ENCODE measurements at regions not wholly inside any gene's neighbourhood (a gene's known extent, or its start where the extent isn't known, plus 50 kb on each side); places are given as distances from the start of the nearest gene placed in this dataset.
"Not testable (repeated sequence)": the region's sequence is repeated elsewhere in the genome, so short reads cannot be mapped to it uniquely, and the experiment has no call there.

DNA sequence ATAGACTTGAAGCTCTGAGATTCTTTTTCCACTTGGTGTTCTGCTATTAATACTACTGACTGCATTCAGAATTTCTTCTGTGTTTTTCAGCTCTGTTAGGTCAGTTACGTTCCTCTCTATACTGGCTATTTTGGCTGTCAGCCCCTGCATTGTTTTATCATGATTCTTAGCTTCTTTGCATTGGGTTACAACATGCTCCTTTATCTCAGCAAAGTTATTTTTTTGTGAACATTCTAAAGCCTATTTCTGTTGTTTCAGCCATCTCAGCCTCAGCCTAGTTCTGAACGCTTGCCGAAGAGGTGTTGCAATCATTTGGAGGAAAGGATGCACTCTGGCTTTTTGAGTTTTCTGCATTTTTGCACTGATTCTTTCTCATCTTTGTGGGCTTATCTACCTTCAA lies 201.5 kb upstream of the GNAI1 start:
- Histone ChIP-seq H3K27ac (no peak overlapping the region), H3K4me1 (replicated peaks in 1 of 2) (no peaks in the 10 kb centered on the region), H3K4me3 (no peak overlapping the region)
- ATAC-seq (replicated peaks in 6 of 8) = no peak
- in situ Hi-C loops (cut with MboI; ENCODE audit: low pct_unique_long_range_greater_than_20kb in 2 of 9, low sequenced_read_pairs in 9 of 9, unreplicated experiment in 9 of 9) = no loop called here
- 0 to 100% (median 90%) methylated on average over 1 to 3 of the region's 3 CpGs; no CpG with 5 or more reads in 1 of the 10 experiments for WGBS, 10 experiments

DNA sequence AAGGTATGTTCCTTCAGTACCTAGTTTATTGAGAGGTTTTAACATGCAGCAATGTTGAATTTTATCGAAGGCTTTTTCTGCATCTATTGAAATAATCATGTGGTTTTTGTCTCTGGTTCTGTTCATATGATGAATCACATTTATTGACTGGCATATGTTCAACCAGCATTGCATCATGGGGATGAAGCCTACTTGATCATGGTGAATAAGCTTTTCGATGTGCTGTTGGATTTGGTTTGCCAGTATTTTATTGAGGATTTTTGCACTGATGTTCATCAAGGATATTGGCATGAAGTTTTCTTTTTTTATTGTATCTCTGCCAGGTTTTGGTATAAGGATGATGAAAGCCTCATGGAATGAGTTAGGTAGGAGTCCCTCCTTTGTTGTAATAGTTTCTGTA lies 204.0 kb upstream of the GNAI1 start:
- ATAC-seq (replicated peaks in 6 of 8) = no peak
- no peaks in the 10 kb centered on the region for H3K4me1 ChIP-seq (replicated peaks in 1 of 2)
- H3K27ac ChIP-seq = no peak overlapping the region
- H3K4me3 ChIP-seq = no peak overlapping the region
- 0 to 100% (median 67%) methylated on average over 1 to 2 of the region's 2 CpGs; no CpG with 5 or more reads in 1 of the 10 experiments for WGBS, 10 experiments
- in situ Hi-C loops (cut with MboI; ENCODE audit: low pct_unique_long_range_greater_than_20kb in 2 of 9, low sequenced_read_pairs in 9 of 9, unreplicated experiment in 9 of 9) = no loop called here

DNA sequence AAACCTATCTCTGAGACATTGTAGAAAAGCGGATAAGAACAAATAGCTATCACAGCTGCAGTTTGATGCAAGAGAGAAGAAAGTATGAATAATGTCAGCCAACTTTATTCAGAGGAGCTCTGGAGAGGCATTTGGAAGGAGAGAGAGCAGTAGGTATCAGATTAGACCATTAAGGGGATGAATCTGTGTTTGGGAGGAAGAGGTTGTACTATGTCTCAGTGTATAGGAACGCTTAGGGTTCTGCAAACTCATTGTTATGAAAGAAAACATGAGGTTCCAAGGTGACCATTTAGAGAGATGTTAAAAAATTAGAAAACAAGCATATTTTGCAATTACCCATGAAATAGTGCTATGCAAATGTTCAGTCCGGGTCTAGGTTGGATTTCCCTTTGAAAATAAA lies 207.5 kb upstream of the GNAI1 start:
- in situ Hi-C loops (cut with MboI; ENCODE audit: low pct_unique_long_range_greater_than_20kb in 2 of 9, low sequenced_read_pairs in 9 of 9, unreplicated experiment in 9 of 9) = no loop called here
- no peak overlapping the region for H3K4me3 ChIP-seq
- H3K27ac ChIP-seq = no peak overlapping the region
- no peak for ATAC-seq (replicated peaks in 6 of 8)
- 21 to 100% (median 90%) methylated on average over 2 to 3 of the region's 3 CpGs for WGBS, 10 experiments
- no peaks in the 10 kb centered on the region for H3K4me1 ChIP-seq (replicated peaks in 1 of 2)

DNA sequence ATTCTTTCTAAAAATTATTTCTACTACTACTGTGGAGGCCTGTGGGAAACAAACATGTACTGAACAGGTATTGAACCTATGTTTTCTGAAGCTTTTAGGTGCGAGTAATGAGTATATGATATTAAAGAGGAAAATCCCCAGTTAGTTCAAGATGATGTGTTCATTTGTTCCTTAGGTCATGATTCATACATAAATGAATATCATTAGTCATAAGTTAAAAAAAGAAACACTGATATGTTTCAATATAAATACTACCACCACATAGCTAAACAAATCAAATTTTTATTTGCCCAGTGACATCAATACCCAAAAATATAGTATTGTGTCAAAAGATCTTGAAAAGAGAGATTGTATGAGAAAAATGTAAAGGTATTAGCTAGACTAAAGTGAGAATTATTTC lies 210.7 kb upstream of the GNAI1 start:
- WGBS, 10 experiments = 0 to 100% (median 92%) methylated on average over 1 of the region's 1 CpG; no CpG with 5 or more reads in 1 of the 10 experiments
- in situ Hi-C loops (cut with MboI; ENCODE audit: low pct_unique_long_range_greater_than_20kb in 2 of 9, low sequenced_read_pairs in 9 of 9, unreplicated experiment in 9 of 9) = no loop called here
- Histone ChIP-seq H3K4me3 (no peak overlapping the region), H3K27ac (no peak overlapping the region), H3K4me1 (replicated peaks in 1 of 2) (no peaks in the 10 kb centered on the region)
- peak in 1 of 8 experiments; percentile 32 for ATAC-seq (replicated peaks in 6 of 8)

DNA sequence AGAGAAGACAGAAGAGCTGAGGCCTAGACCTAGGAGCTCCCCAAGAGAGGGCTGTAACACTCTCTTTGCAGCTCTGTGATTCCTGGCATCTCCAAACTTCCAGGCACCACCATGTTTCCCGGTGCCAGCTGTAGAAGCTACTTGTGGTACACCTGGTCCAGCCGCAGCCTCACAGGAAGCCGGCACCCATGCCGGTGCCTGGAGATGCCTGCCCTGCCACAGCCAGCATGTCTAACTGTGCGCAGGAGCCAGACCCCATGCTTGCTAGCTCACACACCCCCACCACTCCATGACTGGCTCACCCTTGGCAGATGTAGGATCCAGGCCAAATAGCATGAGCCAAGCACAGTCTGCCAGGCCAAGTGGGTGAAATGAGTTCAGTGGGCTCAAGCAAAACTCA lies 211.7 kb upstream of the GNAI1 start:
- ATAC-seq (replicated peaks in 6 of 8) = no peak
- in situ Hi-C loops (cut with MboI; ENCODE audit: low pct_unique_long_range_greater_than_20kb in 2 of 9, low sequenced_read_pairs in 9 of 9, unreplicated experiment in 9 of 9) = no loop called here
- Histone ChIP-seq H3K4me1 (replicated peaks in 1 of 2) (no peaks in the 10 kb centered on the region), H3K4me3 (no peak overlapping the region), H3K27ac (no peak overlapping the region)
- 100% methylated on average over 3 to 4 of the region's 5 CpGs; no CpG with 5 or more reads in 8 of the 10 experiments for WGBS, 10 experiments

DNA sequence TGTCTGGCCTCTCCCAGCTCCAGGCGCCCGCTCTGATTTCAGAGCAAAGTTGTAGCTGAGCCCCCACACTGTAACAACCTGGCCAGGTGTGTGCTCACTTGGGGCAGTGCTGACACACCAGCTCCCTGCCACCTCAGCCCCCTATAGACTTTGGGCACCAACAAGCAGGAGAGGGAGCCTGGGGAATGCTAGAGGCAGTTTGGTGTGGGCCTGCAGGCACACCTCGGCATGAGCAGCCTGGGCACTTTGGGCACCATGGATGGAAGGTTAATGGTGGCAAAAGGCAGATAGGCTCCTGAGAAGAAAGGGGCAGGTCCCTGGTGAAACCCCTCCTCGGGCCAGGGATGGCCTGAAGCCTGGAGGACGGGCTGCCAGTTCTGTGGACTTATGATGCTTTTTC lies 212.7 kb upstream of the GNAI1 start:
- H3K27ac ChIP-seq = no peak overlapping the region
- no peak overlapping the region for H3K4me3 ChIP-seq
- no peaks in the 10 kb centered on the region for H3K4me1 ChIP-seq (replicated peaks in 1 of 2)
- no peak for ATAC-seq (replicated peaks in 6 of 8)
- WGBS, 10 experiments = 0 to 82% methylated on average over 1 to 4 of the region's 5 CpGs; no CpG with 5 or more reads in 8 of the 10 experiments
- in situ Hi-C loops (cut with MboI; ENCODE audit: low pct_unique_long_range_greater_than_20kb in 2 of 9, low sequenced_read_pairs in 9 of 9, unreplicated experiment in 9 of 9) = no loop called here

DNA sequence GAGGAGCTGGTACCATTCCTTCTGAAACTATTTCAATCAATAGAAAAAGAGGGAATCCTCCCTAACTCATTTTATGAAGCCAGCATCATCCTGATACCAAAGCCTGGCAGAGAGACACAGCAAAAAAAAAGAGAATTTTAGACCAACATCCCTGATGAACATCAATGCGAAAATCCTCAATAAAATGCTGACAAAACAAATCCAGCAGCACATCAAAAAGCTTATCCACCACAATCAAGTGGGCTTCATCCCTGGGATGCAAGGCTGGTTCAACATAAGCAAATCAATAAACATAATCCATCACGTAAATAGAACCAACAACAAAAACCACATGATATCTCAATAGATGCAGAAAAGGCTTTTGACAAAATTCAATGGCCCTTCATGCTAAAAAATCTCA lies 216.0 kb upstream of the GNAI1 start:
- ATAC-seq (replicated peaks in 6 of 8); H3K4me3 ChIP-seq; in situ Hi-C loops (cut with MboI; ENCODE audit: low pct_unique_long_range_greater_than_20kb in 2 of 9, low sequenced_read_pairs in 9 of 9, unreplicated experiment in 9 of 9); H3K27ac ChIP-seq; H3K4me1 ChIP-seq (replicated peaks in 1 of 2): not testable (repeated sequence)
- WGBS, 10 experiments = 0 to 100% (median 88%) methylated on average over 1 to 2 of the region's 2 CpGs; no CpG with 5 or more reads in 3 of the 10 experiments

DNA sequence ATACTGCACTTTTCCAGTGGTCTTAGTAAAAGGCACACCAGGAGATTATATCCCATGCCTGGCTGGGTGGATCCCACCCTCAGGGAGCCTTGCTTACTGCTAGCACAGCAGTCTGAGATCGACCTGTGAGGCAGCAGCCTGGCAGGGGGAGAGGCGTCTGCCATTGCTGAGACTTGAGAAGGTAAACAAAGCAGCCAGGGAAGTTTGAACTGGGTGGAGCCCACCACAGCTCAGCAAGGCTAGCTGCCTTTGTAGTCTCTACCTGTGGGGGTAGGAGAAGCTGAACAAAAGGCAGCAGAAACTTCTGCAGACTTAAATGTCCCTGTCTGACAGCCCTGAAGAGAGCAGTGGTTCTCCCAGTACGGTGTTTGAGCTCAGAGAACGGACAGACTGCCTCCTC lies 219.3 kb upstream of the GNAI1 start:
- in situ Hi-C loops (cut with MboI; ENCODE audit: low pct_unique_long_range_greater_than_20kb in 2 of 9, low sequenced_read_pairs in 9 of 9, unreplicated experiment in 9 of 9); ATAC-seq (replicated peaks in 6 of 8); H3K27ac ChIP-seq; H3K4me3 ChIP-seq; H3K4me1 ChIP-seq (replicated peaks in 1 of 2): not testable (repeated sequence)
- 30 to 83% (median 73%) methylated on average over 1 to 2 of the region's 4 CpGs; no CpG with 5 or more reads in 6 of the 10 experiments for WGBS, 10 experiments

DNA sequence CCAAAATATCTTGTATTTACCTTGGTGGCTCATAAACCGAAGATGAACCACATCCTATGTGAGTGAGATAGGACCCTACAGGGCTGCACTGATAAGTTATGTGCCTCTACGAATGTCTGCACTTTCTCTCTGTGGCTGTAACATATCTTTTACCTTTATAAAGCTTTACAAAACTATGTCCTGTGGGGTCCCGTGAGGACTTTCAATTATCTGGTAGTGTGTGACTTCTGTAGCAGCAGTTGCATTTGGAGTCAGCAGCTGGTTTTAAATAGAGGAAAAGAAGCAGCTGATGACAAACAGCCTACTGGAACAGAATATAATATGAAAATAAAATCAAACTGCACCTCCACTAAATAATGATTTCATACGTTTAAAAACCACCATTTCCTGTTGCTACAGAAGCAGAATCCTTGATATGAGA lies 222.4 kb upstream of the GNAI1 start:
- Histone ChIP-seq H3K27ac (no peak overlapping the region), H3K4me3 (no peak overlapping the region)
- WGBS, 10 experiments = 11 to 80% (median 53%) methylated on average over 1 to 4 of the region's 4 CpGs; no CpG with 5 or more reads in 1 of the 10 experiments

DNA sequence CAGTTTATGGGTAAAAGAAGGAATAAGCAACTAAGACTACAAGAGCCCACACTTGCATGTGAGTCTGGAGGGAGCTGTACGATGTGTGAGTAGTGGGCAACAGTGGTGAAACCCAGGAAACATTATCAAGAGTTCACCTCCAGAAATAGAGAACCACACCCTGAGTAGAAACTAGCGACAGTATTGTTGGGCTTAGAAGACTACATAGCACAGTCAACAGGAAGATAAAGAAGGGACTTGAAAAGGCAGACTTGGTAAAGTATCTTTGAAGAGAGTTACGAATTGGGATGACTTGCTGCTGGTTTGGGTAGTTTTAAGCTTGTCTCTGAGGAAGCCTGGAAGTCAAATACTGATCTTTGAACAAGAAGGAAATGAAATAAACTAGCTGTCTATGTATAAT lies 223.2 kb upstream of the GNAI1 start:
- Histone ChIP-seq H3K27ac (no peak overlapping the region), H3K4me1 (replicated peaks in 1 of 2) (peaks cover 0 to 4% of the 10 kb centered on the region in 2 donors), H3K4me3 (no peak overlapping the region)
- 0 to 100% (median 90%) methylated on average over 1 to 3 of the region's 3 CpGs; no CpG with 5 or more reads in 2 of the 10 experiments for WGBS, 10 experiments
- in situ Hi-C loops (cut with MboI; ENCODE audit: low pct_unique_long_range_greater_than_20kb in 2 of 9, low sequenced_read_pairs in 9 of 9, unreplicated experiment in 9 of 9) = no loop called here
- ATAC-seq (replicated peaks in 6 of 8) = no peak

More for the DNA sequence above, 222.4 kb upstream of the GNAI1 start:
- in situ Hi-C loops (cut with MboI; ENCODE audit: low pct_unique_long_range_greater_than_20kb in 2 of 9, low sequenced_read_pairs in 9 of 9, unreplicated experiment in 9 of 9) = no loop called here
- peak in 1 of 8 experiments; percentile 38 for ATAC-seq (replicated peaks in 6 of 8)
- H3K4me1 ChIP-seq (replicated peaks in 1 of 2) = peaks cover 0 to 4% of the 10 kb centered on the region in 2 donors

DNA sequence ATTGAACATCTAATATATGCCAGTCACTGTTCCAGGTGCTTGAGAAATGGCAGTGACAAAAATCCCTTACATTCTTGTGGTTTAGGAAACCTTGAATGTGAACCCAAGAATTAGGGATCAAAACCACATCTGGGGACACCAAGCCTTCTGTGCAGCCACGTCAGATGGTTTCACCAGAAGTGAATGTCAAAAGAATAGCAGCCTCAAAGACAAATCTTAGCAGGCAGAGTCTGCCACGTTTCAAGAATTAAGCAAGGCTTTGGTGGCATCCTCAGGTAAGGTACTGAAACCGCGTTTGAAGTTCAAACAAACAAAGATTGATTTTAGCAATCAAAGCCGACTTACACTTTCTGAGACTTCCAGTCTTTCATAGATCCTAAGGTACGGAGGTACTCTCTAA lies 225.5 kb upstream of the GNAI1 start:
- WGBS, 10 experiments = 23 to 100% (median 87%) methylated on average over 1 to 6 of the region's 6 CpGs; no CpG with 5 or more reads in 2 of the 10 experiments
- in situ Hi-C loops (cut with MboI; ENCODE audit: low pct_unique_long_range_greater_than_20kb in 2 of 9, low sequenced_read_pairs in 9 of 9, unreplicated experiment in 9 of 9) = no loop called here
- peaks cover 0 to 4% of the 10 kb centered on the region in 2 donors for H3K4me1 ChIP-seq (replicated peaks in 1 of 2)
- H3K27ac ChIP-seq = no peak overlapping the region
- no peak for ATAC-seq (replicated peaks in 6 of 8)
- H3K4me3 ChIP-seq = no peak overlapping the region

DNA sequence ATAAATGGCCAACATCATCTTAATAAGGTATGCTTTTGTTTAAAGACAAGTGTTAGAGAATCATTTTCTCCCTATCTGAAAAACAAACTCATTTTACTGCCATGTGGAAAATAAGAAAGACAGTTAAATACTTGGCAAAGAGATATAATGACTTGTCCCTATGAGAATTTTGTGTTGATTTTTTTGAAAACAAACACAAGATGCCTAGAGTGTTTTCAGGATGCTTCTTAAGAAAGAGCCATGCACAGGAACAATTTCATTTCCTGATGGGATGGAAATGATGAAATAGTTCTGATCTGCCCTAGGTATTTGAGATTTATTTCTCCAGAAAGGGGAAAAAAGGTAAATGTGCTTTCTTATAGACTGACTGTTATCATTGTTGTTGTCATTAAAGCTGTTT lies 237.5 kb upstream of the GNAI1 start:
- in situ Hi-C loops (cut with MboI; ENCODE audit: low pct_unique_long_range_greater_than_20kb in 2 of 9, low sequenced_read_pairs in 9 of 9, unreplicated experiment in 9 of 9) = no loop called here
- Histone ChIP-seq H3K4me3 (no peak overlapping the region), H3K27ac (no peak overlapping the region), H3K4me1 (replicated peaks in 1 of 2) (no peaks in the 10 kb centered on the region)
- no peak for ATAC-seq (replicated peaks in 6 of 8)

DNA sequence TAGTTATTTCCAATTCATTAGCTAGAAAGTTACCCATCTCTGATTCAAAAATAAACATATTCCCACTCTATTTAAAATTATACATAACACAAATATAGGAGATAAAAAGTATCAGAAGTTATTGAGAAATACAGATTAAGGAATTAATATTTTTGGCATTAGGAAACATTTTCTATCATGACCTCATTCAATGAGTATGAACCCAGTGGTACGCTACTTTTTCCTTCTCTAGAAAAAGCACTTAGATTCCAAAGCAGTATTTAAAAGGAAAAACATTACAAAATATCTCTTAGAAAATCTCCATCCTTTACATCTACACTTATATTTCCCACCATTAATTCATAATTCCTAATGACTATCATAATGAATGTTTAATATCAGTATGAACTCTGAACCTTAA lies 240.6 kb upstream of the GNAI1 start:
- in situ Hi-C loops (cut with MboI; ENCODE audit: low pct_unique_long_range_greater_than_20kb in 2 of 9, low sequenced_read_pairs in 9 of 9, unreplicated experiment in 9 of 9) = no loop called here
- no peak for ATAC-seq (replicated peaks in 6 of 8)
- H3K4me3 ChIP-seq = no peak overlapping the region
- H3K27ac ChIP-seq = no peak overlapping the region
- WGBS, 10 experiments = 67 to 100% (median 95%) methylated on average over 1 of the region's 1 CpG; no CpG with 5 or more reads in 2 of the 10 experiments
- H3K4me1 ChIP-seq (replicated peaks in 1 of 2) = no peaks in the 10 kb centered on the region

DNA sequence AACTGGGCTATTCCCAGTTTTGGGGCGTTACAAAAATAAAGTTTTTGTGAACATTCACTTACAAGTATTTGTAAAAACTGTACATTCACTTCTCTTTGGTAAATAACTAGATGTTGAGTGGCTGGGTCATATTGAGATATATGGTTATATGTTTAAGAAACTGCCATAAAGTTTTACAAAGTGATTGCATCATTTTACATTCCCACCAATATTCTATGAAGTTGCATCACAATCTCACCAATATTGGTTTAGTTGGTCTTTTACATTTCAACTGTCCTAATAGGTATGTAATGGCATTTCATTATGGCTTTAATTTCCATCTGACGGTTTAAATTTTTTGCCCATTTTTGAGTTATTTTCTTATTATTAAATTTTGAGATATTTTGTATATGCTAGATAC lies 251.7 kb upstream of the GNAI1 start:
- no peak overlapping the region for H3K4me3 ChIP-seq
- in situ Hi-C loops (cut with MboI; ENCODE audit: low pct_unique_long_range_greater_than_20kb in 2 of 9, low sequenced_read_pairs in 9 of 9, unreplicated experiment in 9 of 9) = no loop called here
- WGBS, 10 experiments = 8 to 100% (median 75%) methylated on average over 1 to 2 of the region's 2 CpGs
- ATAC-seq (replicated peaks in 6 of 8) = no peak
- peaks cover 0 to 8% of the 10 kb centered on the region in 2 donors for H3K4me1 ChIP-seq (replicated peaks in 1 of 2)
- no peak overlapping the region for H3K27ac ChIP-seq

Data from motor neuron (in vitro differentiated cells).